H9 (cell line): ENCODE measurements at regions not wholly inside any gene's neighbourhood (a gene's known extent, or its start where the extent isn't known, plus 50 kb on each side); places are given as distances from the start of the nearest gene placed in this dataset.

Experiments used
- DNase-seq: peaks from one replicate; pipeline ENCODE4 v3.0.0-alpha.2; 2017
- H2AFZ ChIP-seq: one replicate; pipeline ENCODE4 v1.6.1; 2013; ENCODE audit warnings: mild to moderate bottlenecking, low read length, control low read depth, moderate library complexity
- H2AK5ac ChIP-seq: 2 replicates; pipeline ENCODE4 v1.6.1; 2013; ENCODE audit warnings: low read length, control low read depth, mixed read lengths; ENCODE audit not compliant: insufficient read length
- H2BK120ac ChIP-seq: one replicate; pipeline ENCODE4 v1.6.1; 2013; ENCODE audit warnings: low read depth, mild to moderate bottlenecking, low read length, control low read depth, inconsistent platforms; ENCODE audit not compliant: poor library complexity, severe bottlenecking
- H2BK12ac ChIP-seq: 2 replicates; pipeline ENCODE4 v1.6.1; 2013; ENCODE audit warnings: low read length, control low read depth, mixed read lengths, low read depth; ENCODE audit not compliant: insufficient read length
- H2BK15ac ChIP-seq: 2 replicates; pipeline ENCODE4 v1.6.1; 2013; ENCODE audit warnings: low read depth, low read length, control low read depth
- H2BK20ac ChIP-seq: one replicate; pipeline ENCODE4 v1.6.1; 2013; ENCODE audit warnings: low read depth, mild to moderate bottlenecking, low read length, control low read depth, inconsistent platforms; ENCODE audit not compliant: poor library complexity, severe bottlenecking
- H2BK5ac ChIP-seq: 2 replicates; pipeline ENCODE4 v1.6.1; 2013; ENCODE audit warnings: low read length, control low read depth, mixed read lengths; ENCODE audit not compliant: insufficient read length
- H3K14ac ChIP-seq: 2 replicates; pipeline ENCODE4 v1.6.1; 2013; ENCODE audit warnings: low read length, control low read depth; ENCODE audit not compliant: insufficient read depth
- H3K18ac ChIP-seq: 2 replicates; pipeline ENCODE4 v1.6.1; 2013; ENCODE audit warnings: low read depth, mild to moderate bottlenecking, mixed read lengths, low read length, control low read depth; ENCODE audit not compliant: insufficient read length
- H3K23ac ChIP-seq: 2 replicates; pipeline ENCODE4 v1.6.1; 2013; ENCODE audit warnings: low read length, control low read depth, mixed read lengths, low read depth; ENCODE audit not compliant: insufficient read length
- H3K23me2 ChIP-seq: 2 replicates; pipeline ENCODE4 v1.6.1; 2013; ENCODE audit warnings: low read depth, mild to moderate bottlenecking, mixed read lengths, low read length, control low read depth; ENCODE audit not compliant: insufficient read length, poor library complexity, severe bottlenecking
- H3K27ac ChIP-seq: 2 replicates; pipeline ENCODE4 v1.5.1; 2013; ENCODE audit warnings: low read length, control low read depth, mixed read lengths, low read depth; ENCODE audit not compliant: insufficient read length
- H3K27me3 ChIP-seq: 2 replicates; pipeline ENCODE4 v1.6.1; 2013; ENCODE audit warnings: low read length, control low read depth, inconsistent platforms; ENCODE audit not compliant: insufficient read depth
- H3K4ac ChIP-seq: 2 replicates; pipeline ENCODE4 v1.6.1; 2013; ENCODE audit warnings: low read depth, mild to moderate bottlenecking, control low read depth, inconsistent platforms, low read length, moderate library complexity
- H3K4me1 ChIP-seq: 2 replicates; pipeline ENCODE4 v1.6.1; 2013; ENCODE audit warnings: low read length, control low read depth, inconsistent platforms; ENCODE audit not compliant: insufficient read depth
- H3K4me2 ChIP-seq: 2 replicates; pipeline ENCODE4 v1.6.1; 2013; ENCODE audit warnings: low read length, control low read depth, mixed read lengths; ENCODE audit not compliant: insufficient read length, insufficient read depth
- H3K56ac ChIP-seq: 2 replicates; pipeline ENCODE4 v1.6.1; 2013; ENCODE audit warnings: low read depth, mild to moderate bottlenecking, mixed read lengths, low read length, control low read depth; ENCODE audit not compliant: insufficient read length
- H3K79me1 ChIP-seq: 2 replicates; pipeline ENCODE4 v1.6.1; 2013; ENCODE audit warnings: low read depth, mild to moderate bottlenecking, moderate library complexity, low read length, control low read depth, inconsistent platforms; ENCODE audit not compliant: insufficient read depth, poor library complexity, severe bottlenecking
- H3K79me2 ChIP-seq: 2 replicates; pipeline ENCODE4 v1.6.1; 2013; ENCODE audit warnings: low read length, control low read depth, inconsistent platforms; ENCODE audit not compliant: insufficient read depth
- H3K9ac ChIP-seq: 2 replicates; pipeline ENCODE4 v1.6.1; 2013; ENCODE audit warnings: low read length, control low read depth, mixed read lengths; ENCODE audit not compliant: insufficient read length; ENCODE audit errors: extremely low read depth
- H3K9me3 ChIP-seq: one replicate; pipeline ENCODE4 v1.6.1; 2013; ENCODE audit warnings: low read depth, low read length, inconsistent platforms; ENCODE audit not compliant: control insufficient read depth
- H3T11ph ChIP-seq: one replicate; pipeline ENCODE4 v1.6.1; 2013; ENCODE audit warnings: mild to moderate bottlenecking, low read length, control low read depth, inconsistent platforms
- H4K20me1 ChIP-seq: one replicate; pipeline ENCODE4 v1.6.1; 2013; ENCODE audit not compliant: control insufficient read depth, insufficient read length, insufficient read depth
- H4K5ac ChIP-seq: 2 replicates; pipeline ENCODE4 v1.6.1; 2013; ENCODE audit warnings: low read depth, mild to moderate bottlenecking, mixed read lengths, low read length, control low read depth; ENCODE audit not compliant: insufficient read length
- H4K8ac ChIP-seq: replicated peaks from 2 replicates; pipeline ENCODE4 v1.6.1; 2013; ENCODE audit warnings: low read length, control low read depth, mixed read lengths, low read depth; ENCODE audit not compliant: insufficient read length
- H4K91ac ChIP-seq: 2 replicates; pipeline ENCODE4 v1.6.1; 2013; ENCODE audit warnings: low read depth, mild to moderate bottlenecking, moderate library complexity, mixed read lengths, low read length, control low read depth; ENCODE audit not compliant: insufficient read length
- H3K27ac Mint-ChIP-seq, 3 experiments: 2 replicates in 2 of 3; 3 replicates in 1 of 3; pipeline ENCODE4 v1.8.0; 2020 to 2021; ENCODE audit warnings: mixed read lengths in 3 of 3, mild to moderate bottlenecking in 1 of 3, moderate library complexity in 1 of 3
- H3K27me3 Mint-ChIP-seq: 2 replicates; pipeline ENCODE4 v1.8.0; 2021; ENCODE audit warnings: low read depth, mild to moderate bottlenecking, moderate library complexity, mixed read lengths
- H3K36me3 Mint-ChIP-seq, 3 experiments: 2 replicates in 2 of 3; 3 replicates in 1 of 3; pipeline ENCODE4 v1.8.0; 2020 to 2021; ENCODE audit warnings: low read depth in 3 of 3, mixed read lengths in 3 of 3; ENCODE audit not compliant: insufficient read depth in 1 of 3
- H3K4me1 Mint-ChIP-seq, 2 experiments: 2 replicates each; pipeline ENCODE4 v1.8.0; 2020; ENCODE audit warnings: mixed read lengths in 2 of 2
- H3K4me3 Mint-ChIP-seq, 2 experiments: 2 replicates in 1 of 2; 3 replicates in 1 of 2; pipeline ENCODE4 v1.8.0; 2020 to 2021; ENCODE audit warnings: mild to moderate bottlenecking in 2 of 2, mixed read lengths in 2 of 2, moderate library complexity in 1 of 2
- H3K9me3 Mint-ChIP-seq, 2 experiments: 2 replicates in 1 of 2; 3 replicates in 1 of 2; pipeline ENCODE4 v1.8.0; 2020; ENCODE audit warnings: mild to moderate bottlenecking in 2 of 2, mixed read lengths in 2 of 2, moderate library complexity in 1 of 2
- WGBS: extraction: QIAGEN DNeasy Blood & Tissue Kit; methylation state at CpG from one replicate; pipeline ENCODE4 v1.1.7; 2013; ENCODE audit warnings: missing lambda C conversion rate, low lambda C conversion rate, mixed read lengths; ENCODE audit not compliant: insufficient read length; ENCODE audit errors: extremely low coverage; 5-methylcytosine and 5-hydroxymethylcytosine counted together
- TF ChIP-seq, protein P1 (sequence below): fragments of 200-600 bp; sonication (generic); conservative IDR thresholded peaks from 3 replicates; pipeline ENCODE4 v1.8.0; 2021; ENCODE audit warnings: antibody characterized with exemption, mild to moderate bottlenecking

DNA sequence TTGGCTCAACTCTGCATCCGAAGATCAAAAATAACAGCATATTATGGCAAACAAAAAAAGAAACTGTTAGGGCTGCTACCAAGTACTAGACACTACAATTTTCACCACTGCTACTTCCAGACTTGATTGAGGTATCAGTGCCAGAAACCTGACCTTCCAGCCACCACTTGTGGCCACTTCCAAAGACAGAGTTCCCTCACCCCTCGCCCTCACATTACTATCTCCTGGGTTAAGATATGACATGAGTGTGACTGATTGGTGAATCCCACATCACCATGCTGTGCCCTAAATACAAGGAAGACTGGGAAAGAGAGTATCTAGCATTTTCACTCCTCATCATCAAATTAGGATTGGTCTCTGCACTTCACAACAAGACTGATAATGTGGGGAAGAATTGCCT is 296.1 kb upstream of the NT5C1B start:
- H3K27ac ChIP-seq, result no peak overlapping the region
- no peaks in the 10 kb centered on the region for H4K20me1 ChIP-seq
- H3K4me1 ChIP-seq, result no peaks in the 10 kb centered on the region
- DNase-seq, result no peak
- H3K23ac ChIP-seq, result no peak overlapping the region
- no peaks in the 10 kb centered on the region for H3K23me2 ChIP-seq
- Mint-ChIP-seq H3K27ac (no peak overlapping the region), H3K4me3 (no peak overlapping the region), H3K4me1 (no peaks in the 10 kb centered on the region), H3K36me3 (no peaks in the 10 kb centered on the region), H3K27me3 (no peaks in the 10 kb centered on the region), H3K9me3 (no peaks in the 10 kb centered on the region; a peak in 1 of 5 replicates)
- H3K27me3 ChIP-seq, result no peaks in the 10 kb centered on the region
- H4K5ac ChIP-seq, result no peak overlapping the region
- TF ChIP-seq, protein P1, sequence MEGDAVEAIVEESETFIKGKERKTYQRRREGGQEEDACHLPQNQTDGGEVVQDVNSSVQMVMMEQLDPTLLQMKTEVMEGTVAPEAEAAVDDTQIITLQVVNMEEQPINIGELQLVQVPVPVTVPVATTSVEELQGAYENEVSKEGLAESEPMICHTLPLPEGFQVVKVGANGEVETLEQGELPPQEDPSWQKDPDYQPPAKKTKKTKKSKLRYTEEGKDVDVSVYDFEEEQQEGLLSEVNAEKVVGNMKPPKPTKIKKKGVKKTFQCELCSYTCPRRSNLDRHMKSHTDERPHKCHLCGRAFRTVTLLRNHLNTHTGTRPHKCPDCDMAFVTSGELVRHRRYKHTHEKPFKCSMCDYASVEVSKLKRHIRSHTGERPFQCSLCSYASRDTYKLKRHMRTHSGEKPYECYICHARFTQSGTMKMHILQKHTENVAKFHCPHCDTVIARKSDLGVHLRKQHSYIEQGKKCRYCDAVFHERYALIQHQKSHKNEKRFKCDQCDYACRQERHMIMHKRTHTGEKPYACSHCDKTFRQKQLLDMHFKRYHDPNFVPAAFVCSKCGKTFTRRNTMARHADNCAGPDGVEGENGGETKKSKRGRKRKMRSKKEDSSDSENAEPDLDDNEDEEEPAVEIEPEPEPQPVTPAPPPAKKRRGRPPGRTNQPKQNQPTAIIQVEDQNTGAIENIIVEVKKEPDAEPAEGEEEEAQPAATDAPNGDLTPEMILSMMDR, result no peak
- no peaks in the 10 kb centered on the region for H3K79me1 ChIP-seq
- no CpG with 5 or more reads among the region's 2 CpGs for WGBS
- no peak overlapping the region for H3K9ac ChIP-seq
- H3K9me3 ChIP-seq, result no peaks in the 10 kb centered on the region
- H3K14ac ChIP-seq, result no peak overlapping the region
- H2BK120ac ChIP-seq, result no peak overlapping the region
- H3K18ac ChIP-seq, result no peak overlapping the region
- H4K8ac ChIP-seq, result no peak overlapping the region
- no peak overlapping the region for H2BK12ac ChIP-seq
- no peak overlapping the region for H3K4ac ChIP-seq
- no peak overlapping the region for H2BK15ac ChIP-seq
- no peak overlapping the region for H2AK5ac ChIP-seq
- no peaks in the 10 kb centered on the region for H3K79me2 ChIP-seq
- H4K91ac ChIP-seq, result no peak overlapping the region
- H2BK5ac ChIP-seq, result no peak overlapping the region
- H3K56ac ChIP-seq, result no peak overlapping the region
- no peak overlapping the region for H2AFZ ChIP-seq
- no peak overlapping the region for H2BK20ac ChIP-seq
- H3T11ph ChIP-seq, result no peak overlapping the region
- H3K4me2 ChIP-seq, result no peak overlapping the region
